Glutamatergic neuron (in vitro differentiated cells): ENCODE measurements at regions not wholly inside any gene's neighbourhood (a gene's known extent, or its start where the extent isn't known, plus 50 kb on each side); places are given as distances from the start of the nearest gene placed in this dataset.

Experiments used
- DNase-seq: peaks from one replicate; pipeline ENCODE4 v3.0.0; 2022
- H3K27ac Mint-ChIP-seq: one replicate; pipeline ENCODE4 v1.8.0; 2020; ENCODE audit warnings: mild to moderate bottlenecking, mixed read lengths, inconsistent platforms; ENCODE audit not compliant: unreplicated experiment
- H3K27me3 Mint-ChIP-seq: one replicate; pipeline ENCODE4 v1.8.0; 2020; ENCODE audit warnings: mild to moderate bottlenecking, moderate library complexity, mixed read lengths, inconsistent platforms; ENCODE audit not compliant: unreplicated experiment
- H3K36me3 Mint-ChIP-seq: one replicate; pipeline ENCODE4 v1.8.0; 2020; ENCODE audit warnings: mild to moderate bottlenecking, mixed read lengths, inconsistent platforms; ENCODE audit not compliant: unreplicated experiment
- H3K4me1 Mint-ChIP-seq: one replicate; pipeline ENCODE4 v1.8.0; 2020; ENCODE audit warnings: mild to moderate bottlenecking, low read depth, mixed read lengths, inconsistent platforms; ENCODE audit not compliant: unreplicated experiment
- H3K4me3 Mint-ChIP-seq: one replicate; pipeline ENCODE4 v1.8.0; 2020; ENCODE audit warnings: mild to moderate bottlenecking, mixed read lengths, inconsistent platforms; ENCODE audit not compliant: unreplicated experiment
- H3K9me3 Mint-ChIP-seq: one replicate; pipeline ENCODE4 v1.8.0; 2020; ENCODE audit warnings: mild to moderate bottlenecking, moderate library complexity, mixed read lengths, inconsistent platforms; ENCODE audit not compliant: unreplicated experiment
- CTCF ChIP-seq: fragments of 200-600 bp; sonication (generic); IDR thresholded peaks from one replicate; pipeline ENCODE4 v1.5.0; 2021; ENCODE audit not compliant: partially characterized antibody, unreplicated experiment

GRCh38 chr7:79781716-79782115 lies 328.2 kb upstream of the MAGI2 start:
- H3K9me3 Mint-ChIP-seq: no peaks in the 10 kb centered on the region
- H3K36me3 Mint-ChIP-seq: no peaks in the 10 kb centered on the region
- H3K4me1 Mint-ChIP-seq: no peaks in the 10 kb centered on the region
- H3K27me3 Mint-ChIP-seq: no peaks in the 10 kb centered on the region
- no peak for TF ChIP-seq CTCF
- H3K27ac Mint-ChIP-seq: no peak overlapping the region
- DNase-seq: no peak
- no peak overlapping the region for H3K4me3 Mint-ChIP-seq

- DNase-seq: no peak
- Mint-ChIP-seq H3K4me1 (no peaks in the 10 kb centered on the region), H3K9me3 (no peaks in the 10 kb centered on the region), H3K27ac (no peak overlapping the region), H3K36me3 (no peaks in the 10 kb centered on the region), H3K4me3 (no peak overlapping the region), H3K27me3 (no peaks in the 10 kb centered on the region)
- TF ChIP-seq CTCF: no peak
Measured at GRCh38 chr7:79778786-79779770, 325.6 kb upstream of the MAGI2 start.

GRCh38 chr7:79775911-79776310 lies 322.4 kb upstream of the MAGI2 start:
- TF ChIP-seq CTCF: no peak

GRCh38 chr7:79774150-79774549 lies 320.7 kb upstream of the MAGI2 start:
- no peak for TF ChIP-seq CTCF
- Mint-ChIP-seq H3K36me3 (no peaks in the 10 kb centered on the region), H3K27me3 (no peaks in the 10 kb centered on the region), H3K27ac (no peak overlapping the region), H3K4me3 (no peak overlapping the region), H3K4me1 (peaks cover 4% of the 10 kb centered on the region), H3K9me3 (no peaks in the 10 kb centered on the region)
- DNase-seq: no peak

More at GRCh38 chr7:79775911-79776310, 322.4 kb upstream of the MAGI2 start:
- no peak overlapping the region for H3K4me3 Mint-ChIP-seq
- H3K36me3 Mint-ChIP-seq: no peaks in the 10 kb centered on the region
- no peak for DNase-seq
- H3K27ac Mint-ChIP-seq: no peak overlapping the region
- H3K4me1 Mint-ChIP-seq: peaks cover 4% of the 10 kb centered on the region
- H3K27me3 Mint-ChIP-seq: no peaks in the 10 kb centered on the region
- H3K9me3 Mint-ChIP-seq: no peaks in the 10 kb centered on the region

- H3K27ac Mint-ChIP-seq: no peak overlapping the region
- peaks cover 4% of the 10 kb centered on the region for H3K4me1 Mint-ChIP-seq
- DNase-seq: no peak
- no peaks in the 10 kb centered on the region for H3K36me3 Mint-ChIP-seq
- H3K27me3 Mint-ChIP-seq: no peaks in the 10 kb centered on the region
- no peaks in the 10 kb centered on the region for H3K9me3 Mint-ChIP-seq
- no peak for TF ChIP-seq CTCF
- no peak overlapping the region for H3K4me3 Mint-ChIP-seq
Measured at GRCh38 chr7:79770970-79771369, 317.5 kb upstream of the MAGI2 start.
